HL-60/S4 (cell line): ENCODE measurements at regions not wholly inside any gene's neighbourhood (a gene's known extent, or its start where the extent isn't known, plus 50 kb on each side); places are given as distances from the start of the nearest gene placed in this dataset.
"Not testable (repeated sequence)": the region's sequence is repeated elsewhere in the genome, so short reads cannot be mapped to it uniquely, and the experiment has no call there.

Source experiments
- in situ Hi-C: fragments of 300-500 bp; cut with MboI; formaldehyde crosslinking; loops from 2 replicates; pipeline ENCODE4 v1.14.3; 2022; ENCODE audit warnings: low sequenced_read_pairs

DNA sequence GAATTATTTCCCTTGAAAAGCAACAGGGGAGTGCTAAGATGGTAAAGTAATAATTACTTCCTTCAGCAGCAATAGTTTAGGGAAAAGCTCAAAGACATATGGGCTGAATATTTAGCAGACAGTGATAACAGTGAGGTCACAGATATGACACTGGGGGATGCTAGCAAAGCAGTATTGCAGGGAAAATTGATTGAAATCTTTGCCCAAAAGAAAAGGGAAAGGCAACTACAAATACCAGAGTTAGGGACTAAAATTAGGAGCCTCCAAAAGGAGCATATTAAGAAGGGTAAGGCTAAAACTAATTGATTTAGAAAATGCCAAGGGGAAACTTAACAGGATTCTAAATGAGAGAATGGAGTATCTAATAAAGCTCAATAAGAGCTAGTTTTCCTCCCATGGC, 1191.3 kb upstream of the TENM3 start:
- in situ Hi-C loops, result no loop called here

- in situ Hi-C loops, result no loop called here
These were observed 1181.4 kb upstream of the TENM3 start for GRCh38 chr4:181061787-181062186.

DNA sequence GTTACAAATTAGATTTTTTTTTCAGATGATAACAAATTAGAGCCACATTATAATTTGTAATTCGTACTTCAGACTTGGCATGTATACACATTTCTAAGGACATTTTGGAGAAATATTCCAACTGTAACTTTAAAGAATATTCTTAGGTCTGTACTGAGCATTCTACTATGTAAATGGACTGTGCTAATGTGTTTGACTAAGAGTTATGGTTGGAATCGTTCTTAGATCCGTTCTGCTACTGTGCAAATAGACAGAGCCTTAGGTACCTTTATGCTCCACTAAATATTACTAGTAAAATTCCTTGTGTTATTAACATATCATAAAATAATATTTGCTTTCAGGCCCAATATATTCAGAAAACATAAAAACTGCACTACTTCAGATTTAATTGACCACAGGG, 1180.0 kb upstream of the TENM3 start:
- in situ Hi-C loops, result no loop called here

GRCh38 chr4:181077341-181077740, 1165.9 kb upstream of the TENM3 start:
- in situ Hi-C loops, result no loop called here

- in situ Hi-C loops, result no loop called here
These were observed 1165.0 kb upstream of the TENM3 start for GRCh38 chr4:181078196-181078595.

GRCh38 chr4:181083757-181084361, 1159.3 kb upstream of the TENM3 start:
- in situ Hi-C loops, result no loop called here

GRCh38 chr4:181085557-181085956, 1157.6 kb upstream of the TENM3 start:
- in situ Hi-C loops, result no loop called here

GRCh38 chr4:181105487-181105886, 1137.7 kb upstream of the TENM3 start:
- in situ Hi-C loops, result no loop called here

- in situ Hi-C loops, result no loop called here
These were observed 1136.8 kb upstream of the TENM3 start for GRCh38 chr4:181106398-181106797.

- in situ Hi-C loops, result no loop called here
These were observed 1135.0 kb upstream of the TENM3 start for GRCh38 chr4:181108237-181108636.

- in situ Hi-C loops, result no loop called here
These were observed 1124.0 kb upstream of the TENM3 start for GRCh38 chr4:181119186-181119585.

DNA sequence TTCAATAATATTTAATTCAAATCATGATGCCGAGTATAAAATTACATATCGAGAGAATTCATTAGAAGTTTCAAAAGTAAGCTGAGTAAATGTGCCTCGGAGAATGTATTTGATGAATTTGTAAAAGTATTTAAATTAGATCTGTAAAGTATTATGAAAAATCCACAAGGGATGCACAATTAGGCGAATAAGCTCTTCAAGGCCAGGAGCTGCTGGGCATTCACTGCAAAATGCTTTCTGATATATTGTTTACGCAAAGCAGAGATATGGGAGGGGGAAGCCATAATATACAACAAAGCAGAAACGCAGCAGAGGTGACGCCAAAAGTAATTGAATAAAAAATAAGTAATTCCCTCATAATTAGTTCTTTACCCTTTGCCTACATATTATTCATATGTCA, 1121.5 kb upstream of the TENM3 start:
- in situ Hi-C loops, result no loop called here

GRCh38 chr4:181127171-181127570, 1116.0 kb upstream of the TENM3 start:
- in situ Hi-C loops, result no loop called here

GRCh38 chr4:181130317-181130716, 1112.9 kb upstream of the TENM3 start:
- in situ Hi-C loops, result not testable (repeated sequence)

DNA sequence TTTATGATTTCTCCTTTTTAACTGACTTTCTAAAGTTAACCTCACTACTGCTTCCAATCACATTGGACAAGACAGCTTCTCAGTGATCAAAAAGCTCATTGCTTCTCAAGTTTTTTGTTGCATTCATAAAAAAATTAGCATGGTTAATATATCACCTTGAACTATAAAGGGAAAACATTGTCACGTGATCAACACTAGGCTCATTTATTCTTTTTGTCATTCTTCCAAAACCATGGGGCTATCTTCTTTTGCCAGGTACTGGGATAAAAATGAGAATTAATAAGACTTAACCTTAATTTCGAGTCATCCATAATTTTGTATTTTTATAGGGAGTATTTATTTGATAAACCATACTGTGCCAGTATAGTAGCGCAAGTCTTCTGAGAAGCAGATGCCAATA, 1105.9 kb upstream of the TENM3 start:
- in situ Hi-C loops, result no loop called here

DNA sequence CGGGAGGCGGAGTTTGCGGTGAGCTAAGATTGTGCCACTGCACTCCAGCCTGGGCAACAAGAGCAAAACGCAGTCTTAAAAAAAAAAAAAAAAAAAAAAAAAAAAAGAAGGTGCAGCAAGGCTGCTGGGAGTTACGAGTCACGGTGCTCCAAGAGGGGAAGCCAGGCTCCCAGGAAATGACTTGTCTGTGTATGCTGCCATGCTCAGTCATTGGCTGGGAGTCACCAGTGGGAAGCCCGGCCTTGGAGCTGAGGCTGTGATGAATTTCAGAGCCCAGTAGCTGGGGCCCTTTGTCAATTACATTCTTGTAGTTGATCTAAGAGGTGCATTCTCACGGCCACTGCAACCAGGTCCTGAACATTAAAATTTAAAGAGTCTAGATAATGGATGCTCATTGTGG, 1105.1 kb upstream of the TENM3 start:
- in situ Hi-C loops, result no loop called here

GRCh38 chr4:181140037-181140603, 1103.1 kb upstream of the TENM3 start:
- in situ Hi-C loops, result no loop called here

DNA sequence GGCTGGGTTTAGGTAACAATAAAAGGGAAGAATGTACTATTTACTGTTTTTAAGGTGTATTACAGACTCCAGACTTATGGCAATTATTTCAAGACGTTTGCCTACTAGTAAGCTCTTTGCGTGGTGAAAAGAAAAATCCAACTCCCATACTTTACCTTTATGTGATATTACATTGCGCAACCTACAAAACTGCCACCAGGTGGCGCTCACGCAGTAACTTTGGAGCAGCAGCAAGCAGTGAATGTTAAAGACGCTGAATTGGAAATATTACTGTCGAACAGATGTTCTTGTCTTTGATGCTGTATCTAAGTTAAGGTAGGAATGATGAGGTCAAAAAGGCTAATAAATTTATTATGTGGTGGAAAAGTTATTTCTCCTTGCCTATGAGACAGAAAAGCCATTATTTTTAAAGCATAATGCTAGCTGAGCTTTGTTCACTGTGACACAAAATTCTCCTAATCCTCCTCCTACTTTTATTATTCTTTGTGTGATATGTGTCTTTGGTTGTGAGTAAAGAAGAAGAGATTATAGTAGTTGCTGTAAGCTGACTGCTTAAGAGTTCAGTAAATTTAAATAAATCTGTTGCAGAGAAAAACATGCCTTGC, 1099.8 kb upstream of the TENM3 start:
- in situ Hi-C loops, result no loop called here

- in situ Hi-C loops, result no loop called here
These were observed 1097.2 kb upstream of the TENM3 start for GRCh38 chr4:181146051-181146450.

DNA sequence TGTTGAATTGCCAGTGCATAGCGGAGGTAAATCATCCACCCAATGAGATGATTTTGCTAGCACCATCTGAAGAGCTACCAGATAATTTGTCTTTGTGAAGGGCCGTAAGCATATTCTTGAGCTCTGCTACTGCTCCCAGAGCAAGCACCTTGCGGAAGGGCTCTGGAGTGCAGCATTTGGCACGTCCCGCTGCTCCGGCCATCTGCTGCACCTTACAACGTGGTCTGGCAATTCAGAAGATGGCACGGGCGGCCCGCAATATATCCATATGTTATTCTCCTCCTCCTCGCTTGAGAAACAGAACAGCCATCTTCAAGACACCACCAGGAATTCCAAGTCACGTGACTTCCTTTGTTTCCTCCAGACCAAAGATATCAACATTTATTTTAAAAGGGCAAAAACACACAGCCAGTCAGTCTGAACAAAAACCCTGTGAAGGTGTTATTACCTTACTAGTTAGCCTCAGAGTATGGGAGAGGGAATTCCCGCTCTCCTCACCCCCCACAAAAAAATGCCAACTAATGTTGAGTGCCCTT, 1095.7 kb upstream of the TENM3 start:
- in situ Hi-C loops, result no loop called here

- in situ Hi-C loops, result no loop called here
These were observed 1094.7 kb upstream of the TENM3 start for GRCh38 chr4:181148470-181148869.

DNA sequence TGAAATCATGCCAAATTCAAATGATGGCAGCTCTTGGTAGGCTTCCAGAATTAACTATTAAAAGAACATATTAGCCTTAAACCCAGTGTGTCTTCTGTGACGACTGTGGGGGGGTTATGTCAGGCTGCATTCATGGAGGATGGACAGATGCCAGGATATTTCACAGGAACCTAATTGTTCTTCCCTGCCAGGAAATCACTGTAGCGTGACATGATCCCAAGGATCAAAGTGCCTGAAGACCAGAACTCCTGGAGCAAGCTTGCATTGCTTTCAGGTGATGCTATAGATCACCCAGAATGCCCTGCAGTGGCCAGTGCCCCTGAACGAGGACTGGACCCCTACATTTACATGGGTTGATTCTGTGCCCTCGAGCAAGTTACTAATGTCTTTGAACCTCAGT, 1093.0 kb upstream of the TENM3 start:
- in situ Hi-C loops, result loop anchor here (25.0 kb wide), 1 partner anchor 387 kb away; no protein-coding TSS in a partner anchor
